NCI-H1694 treated with DMSO at 0.1 percent for 48 hours (cell line): ENCODE measurements at regions not wholly inside any gene's neighbourhood (a gene's known extent, or its start where the extent isn't known, plus 50 kb on each side); places are given as distances from the start of the nearest gene placed in this dataset.

Source experiments
- DNase-seq: peaks from one replicate; lab custom pipeline; 2025; lab: John Stamatoyannopoulos, UW

DNA sequence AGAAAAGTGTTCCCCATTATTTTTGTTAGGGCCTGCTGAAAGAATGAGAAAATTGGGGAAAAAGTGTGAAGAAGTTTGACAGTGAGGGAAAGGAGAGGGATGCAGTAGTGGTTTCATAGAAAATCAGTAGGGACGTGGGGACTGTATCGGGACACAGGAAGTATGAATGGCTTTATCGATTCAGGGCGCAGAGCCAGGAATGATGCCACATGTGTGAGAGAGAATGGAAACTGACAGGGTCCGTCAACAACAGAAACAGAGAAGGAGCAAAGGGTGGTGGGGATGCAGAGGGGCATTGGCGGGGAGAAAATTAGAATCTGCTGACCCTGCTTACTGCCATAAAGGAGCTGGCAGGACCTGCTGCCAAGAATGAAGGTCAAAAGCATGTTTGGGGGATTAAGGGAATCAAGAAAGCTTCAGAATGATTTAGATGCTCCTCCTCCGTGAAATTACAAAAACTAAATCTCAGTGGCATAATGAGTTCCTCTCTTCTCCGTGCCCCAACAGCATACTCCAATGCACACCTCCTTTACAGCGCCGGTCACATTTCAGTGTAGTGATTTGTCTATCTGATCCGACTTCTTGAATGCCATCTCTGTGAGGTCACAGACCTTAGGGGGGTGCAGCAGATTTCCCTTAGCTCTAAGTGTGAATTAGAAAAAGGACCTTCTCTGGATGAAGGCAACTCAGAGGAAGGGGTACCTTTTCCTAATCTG lies 92.6 kb downstream of the EMP1 start:
- DNase-seq, result no peak

DNA sequence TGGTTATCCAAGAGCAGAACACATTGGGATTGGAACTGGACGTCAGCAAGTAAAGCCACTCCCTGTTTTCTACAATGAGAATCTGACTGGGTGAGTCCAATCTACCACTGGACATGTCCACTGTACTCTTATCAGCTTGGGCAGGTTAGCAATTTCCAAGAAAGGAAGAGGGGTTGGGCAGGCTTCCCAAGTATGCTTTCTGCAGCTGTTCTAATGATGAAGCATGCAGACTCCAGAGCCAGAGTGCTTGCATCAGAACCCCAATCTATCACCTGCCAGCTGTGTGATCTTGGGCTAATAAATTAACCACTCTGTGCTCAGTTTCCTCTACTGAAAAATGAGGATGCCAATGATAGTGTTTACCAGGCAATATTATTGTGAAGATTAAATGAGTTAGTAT lies 92.0 kb downstream of the EMP1 start:
- DNase-seq, result no peak

DNA sequence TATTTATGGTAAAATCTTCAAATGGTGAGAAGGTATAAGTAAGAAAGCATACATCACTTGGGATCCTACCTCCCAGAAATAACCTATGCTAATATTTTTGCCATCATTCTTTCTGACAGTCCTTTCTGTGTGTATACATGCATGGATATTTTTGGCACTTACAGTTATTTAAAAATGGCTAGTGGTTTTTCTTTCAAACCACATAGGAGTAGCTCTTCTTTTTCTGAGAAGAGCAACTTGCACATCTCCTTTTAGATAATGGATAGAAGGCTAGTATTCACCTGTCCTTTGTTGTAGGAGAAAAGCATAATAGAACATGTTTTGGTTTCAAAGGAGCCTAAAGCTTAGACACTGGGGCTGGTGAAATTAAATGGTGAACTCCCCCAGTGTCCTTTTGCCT lies 87.3 kb downstream of the EMP1 start:
- no peak for DNase-seq

DNA sequence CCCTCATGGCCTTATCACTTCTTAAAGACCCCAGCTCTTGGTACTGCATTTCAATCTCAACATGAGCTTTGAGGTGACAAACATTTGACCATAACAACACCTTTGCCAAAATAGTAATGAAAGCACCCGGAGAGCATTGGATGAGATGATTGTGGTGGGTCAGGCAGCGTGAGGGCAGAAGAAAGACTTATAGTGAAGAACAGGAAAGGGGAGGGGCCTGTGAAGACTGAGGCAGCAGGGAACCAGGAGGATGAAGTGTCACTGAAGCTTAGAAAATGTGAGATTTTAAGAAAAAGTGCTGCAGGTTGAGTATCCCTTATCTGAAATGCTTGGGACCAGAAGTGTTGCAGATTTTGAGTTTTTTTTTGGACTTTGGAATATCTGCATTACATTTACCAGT lies 86.3 kb downstream of the EMP1 start:
- no peak for DNase-seq

DNA sequence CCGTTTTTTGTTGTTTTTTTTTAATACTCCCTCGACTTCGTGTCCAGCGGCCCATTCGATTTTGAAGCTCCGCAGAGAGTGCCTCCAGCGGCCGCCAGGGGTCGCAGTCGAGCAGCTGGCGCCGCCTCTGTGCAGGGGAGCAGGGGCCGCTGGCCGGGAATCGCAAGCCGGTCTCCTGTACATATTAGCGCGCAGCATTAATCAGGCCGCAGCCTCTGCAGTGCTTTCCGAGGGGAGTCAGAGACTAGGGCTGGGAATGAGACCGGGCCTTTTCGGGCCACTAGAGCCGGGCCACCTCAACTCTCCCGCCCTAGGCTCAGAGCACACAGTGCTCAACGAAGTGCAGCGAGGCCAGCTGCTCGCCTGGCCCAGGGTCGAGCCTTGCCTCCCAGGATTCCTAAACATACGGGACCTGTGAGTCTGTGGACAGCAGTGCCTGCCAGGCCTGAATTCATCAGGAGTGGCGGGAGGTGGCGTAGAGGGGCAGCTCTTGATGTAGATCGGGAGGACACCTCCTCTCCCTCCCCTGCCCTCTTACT lies 81.8 kb downstream of the EMP1 start:
- peak; percentile 86 for DNase-seq

DNA sequence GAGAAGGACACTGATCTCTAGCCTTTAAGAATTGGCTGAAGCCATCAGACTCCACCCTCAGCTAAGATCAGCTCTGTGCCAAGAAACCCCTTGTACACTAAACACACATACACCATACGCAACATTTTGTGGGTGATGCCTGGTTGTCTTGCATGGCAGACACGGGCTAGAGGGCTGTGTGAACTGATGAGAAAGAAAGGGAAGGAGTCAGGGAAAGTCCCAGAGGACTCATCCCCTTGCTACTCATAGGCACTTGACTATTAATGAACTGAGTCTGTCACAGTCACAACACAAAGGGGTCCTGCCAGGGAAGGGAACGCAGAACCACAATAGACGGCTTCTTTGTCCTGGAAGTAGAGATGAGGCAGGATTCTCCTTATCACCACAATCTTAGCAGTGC lies 80.8 kb downstream of the EMP1 start:
- DNase-seq, result no peak

DNA sequence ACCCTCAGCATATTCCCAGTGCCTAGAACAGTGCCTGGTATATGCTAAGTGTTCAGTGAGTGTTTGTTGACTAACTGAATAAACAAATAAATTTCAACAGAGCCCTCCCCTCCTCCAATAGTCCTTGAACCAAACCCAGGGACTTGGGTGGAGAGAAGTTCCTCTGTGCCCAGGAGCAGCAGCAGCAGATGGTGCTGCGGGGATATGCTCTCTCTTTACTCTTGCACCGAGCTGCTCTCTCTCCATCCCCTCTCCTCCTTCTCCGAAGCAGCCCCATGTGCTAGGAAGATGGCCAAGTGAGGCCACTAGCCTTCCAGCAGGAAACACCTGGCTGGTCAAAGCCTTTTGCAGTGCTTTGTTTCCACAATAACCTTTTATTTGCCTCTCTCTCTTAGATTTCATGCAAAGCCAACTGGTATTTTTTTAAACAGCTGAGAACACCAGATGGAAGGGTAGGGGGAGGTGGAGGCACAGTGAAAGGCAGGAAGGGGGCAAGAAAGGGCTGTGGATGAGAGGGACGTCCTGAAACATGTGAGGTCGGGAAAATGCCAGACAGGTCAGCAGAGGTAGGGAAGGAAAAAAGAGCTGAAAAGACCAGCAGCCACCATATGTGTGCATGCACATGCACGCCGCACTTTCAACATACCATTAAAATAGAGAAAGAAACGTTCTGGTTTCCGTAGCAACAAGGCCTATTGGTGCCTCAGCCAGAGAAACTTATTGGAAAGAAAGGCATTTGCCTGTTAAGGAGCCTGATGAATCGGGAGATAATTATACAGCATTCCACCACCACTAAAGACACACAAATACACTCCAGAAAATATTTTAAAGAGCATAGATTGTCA lies 78.9 kb downstream of the EMP1 start:
- DNase-seq, result peak; percentile 92

DNA sequence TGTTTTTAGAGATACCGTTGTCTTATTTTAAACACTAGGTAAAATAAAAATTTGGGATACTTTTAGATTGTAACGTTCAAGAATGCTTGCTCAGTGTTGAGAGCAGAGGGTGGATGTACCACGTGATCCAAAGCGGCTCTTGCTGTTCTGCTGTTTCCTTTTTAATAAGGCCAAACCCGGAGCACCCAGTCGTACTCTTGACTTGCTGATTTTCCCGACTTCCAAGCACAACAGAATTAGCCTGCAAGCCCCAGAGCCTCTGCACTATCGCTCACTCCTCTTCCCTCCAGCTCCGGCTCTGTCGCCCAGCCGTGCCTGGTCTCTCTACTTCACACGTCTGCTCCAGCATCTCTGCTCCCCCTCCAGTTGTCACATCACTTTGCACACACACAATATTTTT lies 77.3 kb downstream of the EMP1 start:
- DNase-seq, result no peak

DNA sequence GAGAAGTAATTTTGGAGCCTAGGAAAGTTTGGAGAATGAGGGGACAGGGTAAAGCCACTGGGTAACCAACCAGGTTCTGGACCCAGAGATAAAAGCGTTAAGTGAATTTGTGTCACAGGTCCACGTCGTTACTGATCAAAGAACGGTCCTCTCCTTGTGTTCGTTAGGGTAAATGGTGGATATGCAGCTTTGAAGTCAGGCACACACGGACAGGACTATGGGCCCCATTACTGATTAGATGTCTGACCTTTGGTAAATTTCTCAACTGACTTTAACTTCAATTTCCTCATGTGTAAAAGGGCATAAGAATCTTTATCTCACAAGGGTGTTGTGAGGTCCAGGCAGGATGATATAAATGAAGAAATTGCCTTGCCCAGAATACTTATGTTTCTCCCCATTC lies 76.6 kb downstream of the EMP1 start:
- DNase-seq, result no peak

DNA sequence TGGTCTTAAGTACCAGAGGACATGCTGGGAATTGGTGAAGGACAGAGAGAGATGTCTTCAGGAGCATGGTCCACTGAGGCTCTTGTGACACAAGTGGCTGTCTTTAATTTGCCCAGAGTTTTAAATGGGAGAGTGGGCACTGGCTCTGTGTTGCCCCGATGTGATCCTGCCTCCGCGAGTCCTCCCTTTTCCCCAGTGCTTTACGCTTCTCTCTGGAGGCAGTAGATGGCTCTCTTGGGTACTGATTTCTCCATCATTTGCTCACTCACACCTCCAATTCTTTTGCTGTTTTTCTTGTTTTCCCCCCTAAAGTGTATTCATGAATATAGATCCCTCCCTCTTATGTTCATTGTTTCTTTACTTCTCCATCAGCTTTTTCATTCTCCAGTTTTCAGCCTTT lies 74.3 kb downstream of the EMP1 start:
- DNase-seq, result no peak
